ENCODE measurements at regions not wholly inside any gene's neighbourhood (a gene's known extent, or its start where the extent isn't known, plus 50 kb on each side); places are given as distances from the start of the nearest gene placed in this dataset.

- Histone ChIP-seq H3K4me1 (ENCODE audit: insufficient read depth, low read length) (peaks cover 5% of the 10 kb centered on the region; the same call in 1 of the 2 replicates), H2BK5ac (ENCODE audit: insufficient read length, low read length) (no peak overlapping the region), H2BK20ac (ENCODE audit: low read depth, low read length, poor library complexity, severe bottlenecking) (no peak overlapping the region), H4K5ac (ENCODE audit: insufficient read length, low read depth, low read length) (no peak overlapping the region), H3K27me3 (ENCODE audit: insufficient read depth, low read length) (no peaks in the 10 kb centered on the region), H3K56ac (ENCODE audit: insufficient read length, low read depth, low read length) (no peak overlapping the region), H3T11ph (ENCODE audit: low read length) (no peak overlapping the region), H3K27ac (ENCODE audit: insufficient read length, low read depth, low read length) (no peak overlapping the region), H3K4ac (ENCODE audit: low read depth, low read length) (no peak overlapping the region), H3K9ac (ENCODE audit: extremely low read depth, insufficient read length, low read length) (no peak overlapping the region), H3K79me2 (ENCODE audit: insufficient read depth, low read length) (no peaks in the 10 kb centered on the region), H4K91ac (ENCODE audit: insufficient read length, low read depth, low read length) (no peak overlapping the region), H2BK15ac (ENCODE audit: low read depth, low read length) (no peak overlapping the region), H2BK120ac (ENCODE audit: low read depth, low read length, poor library complexity, severe bottlenecking) (no peak overlapping the region), H3K4me2 (ENCODE audit: insufficient read depth, insufficient read length, low read length) (no peak overlapping the region), H3K23ac (ENCODE audit: insufficient read length, low read depth, low read length) (no peak overlapping the region), H3K23me2 (ENCODE audit: insufficient read length, low read depth, low read length, poor library complexity, severe bottlenecking) (no peaks in the 10 kb centered on the region), H3K9me3 (ENCODE audit: control insufficient read depth, low read depth, low read length) (no peaks in the 10 kb centered on the region), H2AK5ac (ENCODE audit: insufficient read length, low read length) (no peak overlapping the region), H3K18ac (ENCODE audit: insufficient read length, low read depth, low read length) (no peak overlapping the region), H3K14ac (ENCODE audit: insufficient read depth, low read length) (no peak overlapping the region), H3K79me1 (ENCODE audit: insufficient read depth, low read depth, low read length, poor library complexity, severe bottlenecking) (no peaks in the 10 kb centered on the region), H4K8ac (replicated peaks; ENCODE audit: insufficient read length, low read depth, low read length) (no peak overlapping the region), H4K20me1 (ENCODE audit: control insufficient read depth, insufficient read depth, insufficient read length) (no peaks in the 10 kb centered on the region), H2AFZ (ENCODE audit: low read length) (no peak overlapping the region), H2BK12ac (ENCODE audit: insufficient read length, low read depth, low read length) (no peak overlapping the region)
- TF ChIP-seq, protein P1, sequence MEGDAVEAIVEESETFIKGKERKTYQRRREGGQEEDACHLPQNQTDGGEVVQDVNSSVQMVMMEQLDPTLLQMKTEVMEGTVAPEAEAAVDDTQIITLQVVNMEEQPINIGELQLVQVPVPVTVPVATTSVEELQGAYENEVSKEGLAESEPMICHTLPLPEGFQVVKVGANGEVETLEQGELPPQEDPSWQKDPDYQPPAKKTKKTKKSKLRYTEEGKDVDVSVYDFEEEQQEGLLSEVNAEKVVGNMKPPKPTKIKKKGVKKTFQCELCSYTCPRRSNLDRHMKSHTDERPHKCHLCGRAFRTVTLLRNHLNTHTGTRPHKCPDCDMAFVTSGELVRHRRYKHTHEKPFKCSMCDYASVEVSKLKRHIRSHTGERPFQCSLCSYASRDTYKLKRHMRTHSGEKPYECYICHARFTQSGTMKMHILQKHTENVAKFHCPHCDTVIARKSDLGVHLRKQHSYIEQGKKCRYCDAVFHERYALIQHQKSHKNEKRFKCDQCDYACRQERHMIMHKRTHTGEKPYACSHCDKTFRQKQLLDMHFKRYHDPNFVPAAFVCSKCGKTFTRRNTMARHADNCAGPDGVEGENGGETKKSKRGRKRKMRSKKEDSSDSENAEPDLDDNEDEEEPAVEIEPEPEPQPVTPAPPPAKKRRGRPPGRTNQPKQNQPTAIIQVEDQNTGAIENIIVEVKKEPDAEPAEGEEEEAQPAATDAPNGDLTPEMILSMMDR (conservative IDR thresholded peaks at IDR 0.05) = no peak
- H3K36me3 Mint-ChIP-seq (ENCODE audit: insufficient read depth in 1 of 3, low read depth in 3 of 3) = peaks cover 0 to 4% (median 0%) of the 10 kb centered on the region in 3 experiments; a peak in 1 of 7 replicates
- H3K9me3 Mint-ChIP-seq = no peaks in the 10 kb centered on the region
- WGBS (ENCODE audit: extremely low coverage, insufficient read length, low lambda C conversion rate) = no CpG with 5 or more reads among the region's 4 CpGs
- peaks cover 11 to 15% of the 10 kb centered on the region in 2 experiments for H3K4me1 Mint-ChIP-seq
- no peak for DNase-seq
- H3K4me3 Mint-ChIP-seq = no peak overlapping the region
- no peaks in the 10 kb centered on the region for H3K27me3 Mint-ChIP-seq (ENCODE audit: low read depth)
- peak overlapping the region in 1 of 3 experiments; percentile 79; a peak in 1 of 7 replicates for H3K27ac Mint-ChIP-seq
These were observed 208.7 kb upstream of the P2RY1 start for GRCh38 chr3:152626226-152626625.

Data from H9 (cell line).